WERI-Rb-1 (cell line): ENCODE measurements at regions not wholly inside any gene's neighbourhood (a gene's known extent, or its start where the extent isn't known, plus 50 kb on each side); places are given as distances from the start of the nearest gene placed in this dataset.

Source experiments
- DNase-seq: peaks from one replicate; pipeline ENCODE4 v3.0.0-alpha.2; 2020
- H3K27ac ChIP-seq: fragments of 250-450 bp; sonication (Bioruptor Pico); 2 replicates; pipeline ENCODE4 v1.5.1; 2020; ENCODE audit warnings: mild to moderate bottlenecking, moderate library complexity
- H3K27me3 ChIP-seq: fragments of 250-450 bp; sonication (Bioruptor Pico); 2 replicates; pipeline ENCODE4 v1.5.1; 2021; ENCODE audit warnings: mild to moderate bottlenecking, low read depth, moderate library complexity; ENCODE audit not compliant: insufficient read depth, severe bottlenecking
- H3K36me3 ChIP-seq: fragments of 250-450 bp; sonication (Bioruptor Pico); 2 replicates; pipeline ENCODE4 v1.5.1; 2020; ENCODE audit warnings: mild to moderate bottlenecking, moderate library complexity
- H3K4me3 ChIP-seq: 2 replicates; pipeline ENCODE4 v1.5.1; 2011; ENCODE audit warnings: low read depth, mild to moderate bottlenecking, control low read depth, low read length
- H3K9me3 ChIP-seq: fragments of 250-450 bp; sonication (Bioruptor Pico); 2 replicates; pipeline ENCODE4 v1.5.1; 2021; ENCODE audit warnings: mild to moderate bottlenecking, moderate library complexity; ENCODE audit not compliant: severe bottlenecking
- TF ChIP-seq, protein P1 (sequence below): IDR thresholded peaks from 2 replicates; pipeline ENCODE4 v1.5.1; 2011; ENCODE audit warnings: low read depth, mild to moderate bottlenecking, control low read depth, inconsistent platforms, low read length

DNA sequence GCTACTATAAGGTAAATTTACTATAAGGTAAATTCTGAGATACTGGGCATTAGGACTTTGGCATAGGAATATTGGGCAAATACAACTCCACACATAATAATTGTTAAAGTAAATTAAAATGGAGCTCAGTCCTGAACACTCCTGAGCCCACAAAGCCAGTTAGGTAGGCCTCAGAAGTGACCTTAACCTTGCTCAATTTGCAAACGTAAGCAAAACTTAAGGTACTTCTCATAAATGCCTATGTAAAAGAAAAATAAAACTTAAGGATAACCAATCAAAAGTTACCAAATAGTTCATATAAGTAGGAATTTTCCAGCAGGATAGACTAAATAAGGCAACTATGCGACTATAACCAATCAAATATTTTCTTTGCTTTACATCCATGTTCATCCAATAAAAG, 197.7 kb downstream of the MC4R start:
- Histone ChIP-seq H3K27me3 (no peaks in the 10 kb centered on the region), H3K4me3 (no peak overlapping the region), H3K36me3 (no peaks in the 10 kb centered on the region), H3K27ac (no peak overlapping the region), H3K9me3 (no peaks in the 10 kb centered on the region)
- TF ChIP-seq, protein P1, sequence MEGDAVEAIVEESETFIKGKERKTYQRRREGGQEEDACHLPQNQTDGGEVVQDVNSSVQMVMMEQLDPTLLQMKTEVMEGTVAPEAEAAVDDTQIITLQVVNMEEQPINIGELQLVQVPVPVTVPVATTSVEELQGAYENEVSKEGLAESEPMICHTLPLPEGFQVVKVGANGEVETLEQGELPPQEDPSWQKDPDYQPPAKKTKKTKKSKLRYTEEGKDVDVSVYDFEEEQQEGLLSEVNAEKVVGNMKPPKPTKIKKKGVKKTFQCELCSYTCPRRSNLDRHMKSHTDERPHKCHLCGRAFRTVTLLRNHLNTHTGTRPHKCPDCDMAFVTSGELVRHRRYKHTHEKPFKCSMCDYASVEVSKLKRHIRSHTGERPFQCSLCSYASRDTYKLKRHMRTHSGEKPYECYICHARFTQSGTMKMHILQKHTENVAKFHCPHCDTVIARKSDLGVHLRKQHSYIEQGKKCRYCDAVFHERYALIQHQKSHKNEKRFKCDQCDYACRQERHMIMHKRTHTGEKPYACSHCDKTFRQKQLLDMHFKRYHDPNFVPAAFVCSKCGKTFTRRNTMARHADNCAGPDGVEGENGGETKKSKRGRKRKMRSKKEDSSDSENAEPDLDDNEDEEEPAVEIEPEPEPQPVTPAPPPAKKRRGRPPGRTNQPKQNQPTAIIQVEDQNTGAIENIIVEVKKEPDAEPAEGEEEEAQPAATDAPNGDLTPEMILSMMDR: no peak
- no peak for DNase-seq

DNA sequence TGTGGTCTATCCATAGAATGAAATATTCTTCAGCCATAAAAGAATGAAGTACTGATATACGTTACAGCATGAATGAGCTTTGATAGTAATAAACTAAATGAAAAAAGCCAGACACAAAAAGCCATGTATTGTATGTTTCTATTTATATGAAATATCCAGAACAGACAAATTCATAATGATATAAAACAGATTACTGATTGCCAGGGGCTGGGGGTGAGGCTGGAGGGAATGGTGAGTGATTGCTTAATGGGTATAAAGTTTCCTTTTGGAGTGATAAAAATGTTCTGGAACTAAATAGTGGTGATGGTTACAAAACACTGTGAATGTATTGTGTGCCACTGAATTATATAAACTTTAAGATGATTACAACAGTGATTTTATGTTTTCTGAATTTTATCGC, 200.5 kb downstream of the MC4R start:
- no peak for DNase-seq
- Histone ChIP-seq H3K4me3 (no peak overlapping the region), H3K36me3 (no peaks in the 10 kb centered on the region), H3K27me3 (no peaks in the 10 kb centered on the region), H3K27ac (no peak overlapping the region), H3K9me3 (no peaks in the 10 kb centered on the region)
- TF ChIP-seq, protein P1: no peak

GRCh38 chr18:60163622-60164021, 209.0 kb downstream of the MC4R start:
- H3K36me3 ChIP-seq: no peaks in the 10 kb centered on the region
- no peak for DNase-seq
- H3K27me3 ChIP-seq: no peaks in the 10 kb centered on the region
- TF ChIP-seq, protein P1: no peak
- H3K27ac ChIP-seq: no peak overlapping the region
- H3K4me3 ChIP-seq: no peak overlapping the region
- no peaks in the 10 kb centered on the region for H3K9me3 ChIP-seq

DNA sequence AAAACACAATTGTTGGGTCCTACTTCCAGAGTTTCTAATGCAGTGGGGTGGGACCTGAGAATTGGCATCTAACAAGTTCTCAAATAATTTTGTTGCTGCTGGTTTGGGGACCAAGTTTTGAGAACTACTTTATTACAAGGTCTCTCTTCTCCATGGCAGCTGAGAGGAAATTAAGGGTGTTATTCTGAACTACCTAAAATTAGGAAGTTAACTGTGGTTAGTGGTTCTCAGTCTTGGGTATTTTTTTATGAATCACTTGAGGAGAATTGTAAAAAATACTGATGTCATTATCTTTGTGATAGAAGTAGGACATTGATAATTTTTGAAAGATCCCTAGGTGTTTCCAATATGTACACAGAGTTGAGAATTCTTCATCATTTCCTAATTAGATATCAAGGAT, 210.2 kb downstream of the MC4R start:
- TF ChIP-seq, protein P1: no peak
- Histone ChIP-seq H3K9me3 (no peaks in the 10 kb centered on the region), H3K4me3 (no peak overlapping the region), H3K27me3 (no peaks in the 10 kb centered on the region), H3K27ac (no peak overlapping the region), H3K36me3 (no peaks in the 10 kb centered on the region)
- DNase-seq: no peak

- Histone ChIP-seq H3K9me3 (no peaks in the 10 kb centered on the region), H3K27me3 (no peaks in the 10 kb centered on the region), H3K36me3 (no peaks in the 10 kb centered on the region), H3K4me3 (no peak overlapping the region), H3K27ac (no peak overlapping the region)
- no peak for DNase-seq
- TF ChIP-seq, protein P1: no peak
Measured at GRCh38 chr18:60157810-60158209, 214.8 kb downstream of the MC4R start.

DNA sequence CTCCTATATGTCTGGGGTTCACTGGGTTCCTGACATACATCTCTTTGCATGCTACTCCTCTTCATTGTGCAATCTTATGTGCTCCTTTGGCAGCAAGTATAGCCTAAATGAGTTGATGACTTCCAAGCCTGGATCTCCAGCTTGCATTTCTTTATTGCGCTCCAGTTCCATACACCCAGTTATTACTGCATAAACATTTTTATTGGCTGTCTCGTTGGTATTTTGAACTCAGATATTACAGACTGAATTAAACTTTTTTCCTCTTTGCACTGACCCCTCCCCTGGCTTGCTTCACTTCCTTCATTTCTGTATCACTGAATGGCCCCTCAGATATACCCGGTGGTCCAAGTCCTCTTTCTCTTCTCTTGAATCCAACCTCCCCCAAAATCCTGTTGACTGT, 219.2 kb downstream of the MC4R start:
- Histone ChIP-seq H3K27me3 (no peaks in the 10 kb centered on the region), H3K36me3 (no peaks in the 10 kb centered on the region), H3K9me3 (no peaks in the 10 kb centered on the region), H3K4me3 (no peak overlapping the region), H3K27ac (no peak overlapping the region)
- DNase-seq: no peak
- TF ChIP-seq, protein P1: no peak
